Glutamatergic neuron (in vitro differentiated cells): ENCODE measurements at regions not wholly inside any gene's neighbourhood (a gene's known extent, or its start where the extent isn't known, plus 50 kb on each side); places are given as distances from the start of the nearest gene placed in this dataset.

ENCODE experiments used
- DNase-seq: peaks from one replicate; pipeline ENCODE4 v3.0.0; 2022
- H3K27ac Mint-ChIP-seq: one replicate; pipeline ENCODE4 v1.8.0; 2020; ENCODE audit warnings: mild to moderate bottlenecking, mixed read lengths, inconsistent platforms; ENCODE audit not compliant: unreplicated experiment
- H3K27me3 Mint-ChIP-seq: one replicate; pipeline ENCODE4 v1.8.0; 2020; ENCODE audit warnings: mild to moderate bottlenecking, moderate library complexity, mixed read lengths, inconsistent platforms; ENCODE audit not compliant: unreplicated experiment
- H3K36me3 Mint-ChIP-seq: one replicate; pipeline ENCODE4 v1.8.0; 2020; ENCODE audit warnings: mild to moderate bottlenecking, mixed read lengths, inconsistent platforms; ENCODE audit not compliant: unreplicated experiment
- H3K4me1 Mint-ChIP-seq: one replicate; pipeline ENCODE4 v1.8.0; 2020; ENCODE audit warnings: mild to moderate bottlenecking, low read depth, mixed read lengths, inconsistent platforms; ENCODE audit not compliant: unreplicated experiment
- H3K4me3 Mint-ChIP-seq: one replicate; pipeline ENCODE4 v1.8.0; 2020; ENCODE audit warnings: mild to moderate bottlenecking, mixed read lengths, inconsistent platforms; ENCODE audit not compliant: unreplicated experiment
- H3K9me3 Mint-ChIP-seq: one replicate; pipeline ENCODE4 v1.8.0; 2020; ENCODE audit warnings: mild to moderate bottlenecking, moderate library complexity, mixed read lengths, inconsistent platforms; ENCODE audit not compliant: unreplicated experiment
- CTCF ChIP-seq: fragments of 200-600 bp; sonication (generic); IDR thresholded peaks from one replicate; pipeline ENCODE4 v1.5.0; 2021; ENCODE audit not compliant: partially characterized antibody, unreplicated experiment

GRCh38 chr18:46215902-46216723, 111.9 kb downstream of the HAUS1 start:
- Mint-ChIP-seq H3K4me1 (peaks cover 4% of the 10 kb centered on the region), H3K27ac (no peak overlapping the region), H3K27me3 (no peaks in the 10 kb centered on the region), H3K36me3 (no peaks in the 10 kb centered on the region), H3K9me3 (no peaks in the 10 kb centered on the region), H3K4me3 (no peak overlapping the region)
- DNase-seq, result no peak
- TF ChIP-seq CTCF, result no peak

- no peak for TF ChIP-seq CTCF
- Mint-ChIP-seq H3K36me3 (no peaks in the 10 kb centered on the region), H3K27me3 (no peaks in the 10 kb centered on the region), H3K27ac (no peak overlapping the region), H3K4me1 (peaks cover 4% of the 10 kb centered on the region), H3K9me3 (no peaks in the 10 kb centered on the region), H3K4me3 (no peak overlapping the region)
- DNase-seq, result no peak
Measured at GRCh38 chr18:46220116-46220515, 115.9 kb downstream of the HAUS1 start.

- no peak overlapping the region for H3K4me3 Mint-ChIP-seq
- H3K9me3 Mint-ChIP-seq, result no peaks in the 10 kb centered on the region
- no peak for DNase-seq
- TF ChIP-seq CTCF, result no peak
- H3K27me3 Mint-ChIP-seq, result no peaks in the 10 kb centered on the region
- H3K4me1 Mint-ChIP-seq, result peaks cover 4% of the 10 kb centered on the region
- H3K36me3 Mint-ChIP-seq, result no peaks in the 10 kb centered on the region
- H3K27ac Mint-ChIP-seq, result no peak overlapping the region
Measured at GRCh38 chr18:46222093-46222492, 117.9 kb downstream of the HAUS1 start.

- no peak for TF ChIP-seq CTCF
- Mint-ChIP-seq H3K9me3 (no peaks in the 10 kb centered on the region), H3K4me1 (peaks cover 4% of the 10 kb centered on the region), H3K36me3 (no peaks in the 10 kb centered on the region), H3K27me3 (no peaks in the 10 kb centered on the region), H3K27ac (no peak overlapping the region), H3K4me3 (no peak overlapping the region)
- no peak for DNase-seq
Measured at GRCh38 chr18:46222710-46223360, 118.7 kb downstream of the HAUS1 start.

GRCh38 chr18:46224181-46224775, 120.1 kb downstream of the HAUS1 start:
- no peaks in the 10 kb centered on the region for H3K27me3 Mint-ChIP-seq
- H3K36me3 Mint-ChIP-seq, result no peaks in the 10 kb centered on the region
- no peak for TF ChIP-seq CTCF
- H3K9me3 Mint-ChIP-seq, result no peaks in the 10 kb centered on the region
- H3K4me1 Mint-ChIP-seq, result peaks cover 4% of the 10 kb centered on the region
- no peak for DNase-seq
- H3K4me3 Mint-ChIP-seq, result no peak overlapping the region
- H3K27ac Mint-ChIP-seq, result no peak overlapping the region
